ENCODE measurements at regions not wholly inside any gene's neighbourhood (a gene's known extent, or its start where the extent isn't known, plus 50 kb on each side); places are given as distances from the start of the nearest gene placed in this dataset.

- H2BK12ac ChIP-seq (ENCODE audit: insufficient read length, low read depth, low read length) = no peak overlapping the region
- H3K79me1 ChIP-seq (ENCODE audit: insufficient read depth, low read depth, low read length, poor library complexity, severe bottlenecking) = no peaks in the 10 kb centered on the region
- no peaks in the 10 kb centered on the region for H3K79me2 ChIP-seq (ENCODE audit: insufficient read depth, low read length)
- no peak overlapping the region for H3K4me2 ChIP-seq (ENCODE audit: insufficient read depth, insufficient read length, low read length)
- peaks cover 31 to 48% of the 10 kb centered on the region in 2 experiments for H3K4me1 Mint-ChIP-seq
- no peak overlapping the region for H2BK20ac ChIP-seq (ENCODE audit: low read depth, low read length, poor library complexity, severe bottlenecking)
- no peak overlapping the region for H3K27ac ChIP-seq (ENCODE audit: insufficient read length, low read depth, low read length)
- H2BK120ac ChIP-seq (ENCODE audit: low read depth, low read length, poor library complexity, severe bottlenecking) = no peak overlapping the region
- H3K14ac ChIP-seq (ENCODE audit: insufficient read depth, low read length) = no peak overlapping the region
- H3K4me3 Mint-ChIP-seq = no peak overlapping the region
- H4K20me1 ChIP-seq (ENCODE audit: control insufficient read depth, insufficient read depth, insufficient read length) = no peaks in the 10 kb centered on the region
- no peak for TF ChIP-seq CTCF (conservative IDR thresholded peaks at IDR 0.05)
- H3K4me1 ChIP-seq (ENCODE audit: insufficient read depth, low read length) = no peaks in the 10 kb centered on the region; the same call in 1 of the 2 replicates
- no peaks in the 10 kb centered on the region for H3K23me2 ChIP-seq (ENCODE audit: insufficient read length, low read depth, low read length, poor library complexity, severe bottlenecking)
- no peak overlapping the region for H2AFZ ChIP-seq (ENCODE audit: low read length)
- no peak overlapping the region for H4K8ac ChIP-seq (replicated peaks; ENCODE audit: insufficient read length, low read depth, low read length)
- peak overlapping the region in 1 of 3 experiments; percentile 2; a peak in 1 of 7 replicates for H3K27ac Mint-ChIP-seq
- no peak overlapping the region for H3K9ac ChIP-seq (ENCODE audit: extremely low read depth, insufficient read length, low read length)
- H4K91ac ChIP-seq (ENCODE audit: insufficient read length, low read depth, low read length) = no peak overlapping the region
- H3T11ph ChIP-seq (ENCODE audit: low read length) = no peak overlapping the region
- H3K9me3 Mint-ChIP-seq = no peaks in the 10 kb centered on the region
- H3K9me3 ChIP-seq (ENCODE audit: control insufficient read depth, low read depth, low read length) = no peaks in the 10 kb centered on the region
- no peaks in the 10 kb centered on the region; a peak in 1 of 7 replicates for H3K36me3 Mint-ChIP-seq (ENCODE audit: insufficient read depth in 1 of 3, low read depth in 3 of 3)
- no peak overlapping the region for H3K56ac ChIP-seq (ENCODE audit: insufficient read length, low read depth, low read length)
- no peak overlapping the region for H3K23ac ChIP-seq (ENCODE audit: insufficient read length, low read depth, low read length)
- no peak overlapping the region for H2AK5ac ChIP-seq (ENCODE audit: insufficient read length, low read length)
- no peak overlapping the region for H3K4ac ChIP-seq (ENCODE audit: low read depth, low read length)
- no peak overlapping the region for H2BK5ac ChIP-seq (ENCODE audit: insufficient read length, low read length)
- no peaks in the 10 kb centered on the region for H3K27me3 ChIP-seq (ENCODE audit: insufficient read depth, low read length)
- no CpG with 5 or more reads among the region's 1 CpG for whole genome bisulfite sequencing (ENCODE audit: extremely low coverage, insufficient read length, low lambda C conversion rate)
- H3K18ac ChIP-seq (ENCODE audit: insufficient read length, low read depth, low read length) = no peak overlapping the region
- no peak overlapping the region for H4K5ac ChIP-seq (ENCODE audit: insufficient read length, low read depth, low read length)
- no peaks in the 10 kb centered on the region for H3K27me3 Mint-ChIP-seq (ENCODE audit: low read depth)
- no peak overlapping the region for H2BK15ac ChIP-seq (ENCODE audit: low read depth, low read length)
- DNase-seq = no peak
Measured at GRCh38 chr4:30842142-30842541, 122.0 kb downstream of the PCDH7 start.

All from H9 (cell line).